ENCODE measurements at regions not wholly inside any gene's neighbourhood (a gene's known extent, or its start where the extent isn't known, plus 50 kb on each side); places are given as distances from the start of the nearest gene placed in this dataset.

DNA sequence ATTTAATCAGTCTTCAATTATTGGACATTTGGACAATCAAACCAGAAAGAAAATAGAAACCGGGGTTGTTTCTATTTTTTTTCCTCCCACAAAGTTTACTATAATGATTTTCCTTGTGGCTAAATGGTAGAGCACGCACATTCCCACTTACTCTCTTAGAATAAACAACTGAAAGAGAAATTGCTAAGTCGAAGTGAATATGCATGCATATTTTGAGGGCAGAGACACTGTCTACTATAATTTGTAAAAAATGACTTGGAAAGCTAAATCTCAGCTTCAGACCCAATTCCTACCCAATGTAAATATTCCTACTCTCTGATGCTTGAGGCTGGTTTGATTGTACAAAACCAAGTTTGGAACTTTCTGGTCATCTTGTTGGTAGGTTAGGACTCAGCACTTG is 66.7 kb upstream of the PAX6 start:
- no peak overlapping the region for H3K4me3 ChIP-seq (ENCODE audit: low read depth, low read length)
- DNase-seq (ENCODE audit: low read depth), result no peak
- TF ChIP-seq, protein P1, sequence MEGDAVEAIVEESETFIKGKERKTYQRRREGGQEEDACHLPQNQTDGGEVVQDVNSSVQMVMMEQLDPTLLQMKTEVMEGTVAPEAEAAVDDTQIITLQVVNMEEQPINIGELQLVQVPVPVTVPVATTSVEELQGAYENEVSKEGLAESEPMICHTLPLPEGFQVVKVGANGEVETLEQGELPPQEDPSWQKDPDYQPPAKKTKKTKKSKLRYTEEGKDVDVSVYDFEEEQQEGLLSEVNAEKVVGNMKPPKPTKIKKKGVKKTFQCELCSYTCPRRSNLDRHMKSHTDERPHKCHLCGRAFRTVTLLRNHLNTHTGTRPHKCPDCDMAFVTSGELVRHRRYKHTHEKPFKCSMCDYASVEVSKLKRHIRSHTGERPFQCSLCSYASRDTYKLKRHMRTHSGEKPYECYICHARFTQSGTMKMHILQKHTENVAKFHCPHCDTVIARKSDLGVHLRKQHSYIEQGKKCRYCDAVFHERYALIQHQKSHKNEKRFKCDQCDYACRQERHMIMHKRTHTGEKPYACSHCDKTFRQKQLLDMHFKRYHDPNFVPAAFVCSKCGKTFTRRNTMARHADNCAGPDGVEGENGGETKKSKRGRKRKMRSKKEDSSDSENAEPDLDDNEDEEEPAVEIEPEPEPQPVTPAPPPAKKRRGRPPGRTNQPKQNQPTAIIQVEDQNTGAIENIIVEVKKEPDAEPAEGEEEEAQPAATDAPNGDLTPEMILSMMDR (IDR thresholded peaks at IDR 0.05; ENCODE audit: low read depth, low read length, missing control alignments), result no peak

DNA sequence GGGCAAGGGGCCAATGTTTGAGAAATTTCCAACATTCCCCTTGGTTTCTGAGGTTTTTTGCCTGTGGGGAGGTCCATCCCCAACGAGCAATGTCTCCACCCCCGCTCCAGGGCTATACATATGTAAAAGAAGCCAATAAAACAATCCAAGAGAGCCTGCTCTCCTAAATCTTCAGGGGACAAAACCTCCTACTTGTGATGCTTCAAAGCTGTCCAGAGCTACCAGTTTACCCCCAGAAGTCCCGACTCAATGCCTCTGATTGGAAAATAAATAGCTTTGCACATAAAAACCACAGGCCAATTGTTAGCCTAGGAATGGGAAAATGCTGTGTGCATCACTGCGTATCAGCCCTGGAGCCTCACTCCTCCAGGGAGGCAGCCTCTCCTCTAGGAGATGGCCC is 66.0 kb upstream of the PAX6 start:
- H3K4me3 ChIP-seq (ENCODE audit: low read depth, low read length), result no peak overlapping the region
- TF ChIP-seq, protein P1 (IDR thresholded peaks at IDR 0.05; ENCODE audit: low read depth, low read length, missing control alignments), result no peak
- no peak for DNase-seq (ENCODE audit: low read depth)

DNA sequence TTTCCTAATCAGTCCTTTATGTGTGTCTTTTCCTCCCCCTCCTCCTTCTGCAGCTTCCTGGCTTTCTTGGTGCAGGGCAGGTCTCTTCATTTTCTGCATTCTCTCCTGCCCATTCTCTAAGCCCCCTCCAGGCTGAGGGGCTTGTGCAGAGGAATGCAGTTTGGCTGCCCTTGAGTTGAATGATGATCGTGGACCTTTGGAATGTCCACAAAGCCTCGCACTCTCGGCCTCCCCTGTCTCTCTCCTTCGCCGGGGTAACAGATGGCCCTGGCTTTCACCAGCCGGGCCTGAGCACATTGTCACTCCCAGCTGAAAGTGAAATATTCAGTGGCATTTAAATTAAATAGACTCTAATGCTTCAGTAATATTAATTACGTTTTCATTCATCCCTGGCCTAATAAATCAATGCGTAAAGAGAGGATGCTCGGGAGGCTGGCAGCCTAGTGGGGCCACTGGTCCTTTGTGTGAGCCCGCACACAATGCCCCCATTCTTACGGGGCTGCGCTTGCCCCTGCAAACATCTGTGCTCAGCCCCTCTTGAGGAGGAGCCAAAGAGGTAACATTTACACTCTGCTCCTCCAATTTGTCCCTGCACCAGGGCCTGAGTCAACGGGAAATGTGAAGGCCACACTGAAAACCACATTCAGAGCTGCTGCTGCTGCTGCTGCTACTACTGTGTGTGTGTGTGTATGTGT is 64.9 kb upstream of the PAX6 start:
- DNase-seq (ENCODE audit: low read depth), result no peak
- H3K4me3 ChIP-seq (ENCODE audit: low read depth, low read length), result no peak overlapping the region
- TF ChIP-seq, protein P1 (IDR thresholded peaks at IDR 0.05; ENCODE audit: low read depth, low read length, missing control alignments), result no peak

DNA sequence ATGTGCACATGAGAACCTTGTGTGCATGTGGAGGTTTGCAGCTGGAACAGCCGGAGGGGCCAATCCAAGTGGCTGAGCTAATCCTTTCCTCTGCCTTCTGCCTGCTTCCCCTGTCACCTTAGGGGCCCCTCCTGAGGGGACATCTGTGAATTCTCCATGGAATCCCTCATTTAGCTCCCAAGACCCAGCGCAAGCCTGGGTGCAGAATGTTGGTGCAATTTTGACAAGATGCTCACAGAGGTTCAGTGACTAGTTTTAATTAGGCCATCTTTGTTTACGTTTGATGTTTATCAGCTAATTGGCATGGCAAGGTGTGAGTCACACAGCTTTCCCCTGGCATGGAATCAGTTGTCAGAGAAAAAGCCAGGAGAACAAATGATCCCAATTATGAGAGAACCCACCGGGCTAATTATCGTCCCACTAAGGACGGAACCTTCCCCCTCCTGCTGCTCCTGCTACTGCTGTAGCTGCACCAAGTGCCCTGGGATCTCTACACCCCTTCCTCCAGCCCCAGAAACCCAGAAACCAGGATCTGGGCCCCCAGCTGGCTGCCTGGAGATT is 63.6 kb upstream of the PAX6 start:
- TF ChIP-seq, protein P1 (IDR thresholded peaks at IDR 0.05; ENCODE audit: low read depth, low read length, missing control alignments), result no peak
- DNase-seq (ENCODE audit: low read depth), result no peak
- no peak overlapping the region for H3K4me3 ChIP-seq (ENCODE audit: low read depth, low read length)

DNA sequence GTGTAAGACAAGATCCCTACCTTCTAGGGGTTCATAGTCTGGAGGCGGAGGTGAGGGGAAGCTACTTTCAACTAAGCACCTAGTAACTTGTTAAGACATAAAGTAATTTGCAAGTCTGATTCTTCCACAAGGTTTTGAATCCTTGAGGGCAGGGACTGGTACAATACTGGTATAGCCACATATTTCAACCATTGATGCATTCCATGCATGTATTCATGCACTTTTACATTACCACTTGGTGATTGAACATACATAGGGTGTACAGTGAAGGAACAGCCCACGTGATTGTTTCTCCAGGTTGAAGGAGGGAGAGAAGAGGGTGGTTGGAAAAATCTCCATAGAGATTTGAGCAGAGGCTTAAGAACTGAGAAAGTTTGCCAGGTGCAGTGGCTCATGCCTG is 62.0 kb upstream of the PAX6 start:
- TF ChIP-seq, protein P1 (IDR thresholded peaks at IDR 0.05; ENCODE audit: low read depth, low read length, missing control alignments), result no peak
- no peak for DNase-seq (ENCODE audit: low read depth)

DNA sequence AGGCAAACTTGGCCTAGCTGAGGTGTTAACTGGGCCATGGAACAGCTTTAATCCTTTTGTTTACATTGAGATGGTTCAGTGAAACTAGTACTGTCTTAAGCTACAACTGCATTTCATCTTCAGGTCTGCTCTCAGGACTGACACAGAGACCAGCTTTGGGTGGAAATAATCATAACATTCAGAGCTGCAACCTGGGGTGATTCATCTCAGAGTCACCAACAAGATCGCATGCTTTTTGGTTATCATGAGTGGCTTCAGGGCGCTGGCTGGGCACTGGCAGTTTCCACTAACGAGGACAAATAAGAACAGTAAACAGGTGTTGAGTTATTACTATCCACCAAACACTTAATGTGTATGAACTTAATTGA is 60.9 kb upstream of the PAX6 start:
- DNase-seq (ENCODE audit: low read depth), result no peak
- TF ChIP-seq, protein P1 (IDR thresholded peaks at IDR 0.05; ENCODE audit: low read depth, low read length, missing control alignments), result no peak
- H3K4me3 ChIP-seq (ENCODE audit: low read depth, low read length), result no peak overlapping the region

More for the DNA sequence above, 62.0 kb upstream of the PAX6 start:
- H3K4me3 ChIP-seq (ENCODE audit: low read depth, low read length), result no peak overlapping the region
